ENCODE measurements at regions not wholly inside any gene's neighbourhood (a gene's known extent, or its start where the extent isn't known, plus 50 kb on each side); places are given as distances from the start of the nearest gene placed in this dataset.

DNA sequence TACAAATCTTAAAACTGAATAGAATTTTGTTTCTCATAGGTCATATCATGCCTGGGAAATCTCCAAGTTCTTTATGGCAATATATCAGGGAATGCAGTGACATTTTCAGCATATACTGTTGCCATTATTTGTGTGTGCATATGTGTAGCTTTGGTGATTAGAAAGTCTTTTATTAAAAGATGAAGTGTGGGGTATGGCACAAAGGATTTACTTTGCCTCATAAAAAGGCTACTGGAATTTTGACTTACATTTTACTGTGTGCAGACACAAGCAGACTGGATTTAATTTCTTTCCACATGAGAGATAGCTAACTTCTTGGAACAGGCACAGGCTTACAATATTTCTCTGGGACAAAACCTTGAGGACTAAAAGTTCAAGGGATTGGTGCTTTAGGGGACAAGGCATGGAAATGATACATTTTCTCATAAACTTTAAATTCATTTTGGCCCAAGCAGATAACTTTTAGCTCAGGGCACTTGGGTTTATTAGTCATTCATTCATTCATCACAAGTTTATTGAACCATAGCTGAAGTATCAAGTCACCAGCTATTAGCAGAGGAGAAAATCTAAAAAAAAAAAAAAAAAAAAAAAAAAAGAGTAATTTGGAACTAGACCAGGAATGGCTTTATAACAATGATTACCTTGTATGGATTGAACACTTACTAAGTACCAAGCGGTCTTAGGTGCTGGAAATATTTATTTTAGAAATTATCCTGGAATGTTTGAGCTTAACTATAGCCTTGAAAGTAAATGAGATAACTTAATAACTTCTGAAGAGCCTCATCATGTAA lies 191.5 kb downstream of the SLIT2 start:
- H3K4me3 ChIP-seq (ENCODE audit: low read length) = no peak overlapping the region
- TF ChIP-seq, protein P1, sequence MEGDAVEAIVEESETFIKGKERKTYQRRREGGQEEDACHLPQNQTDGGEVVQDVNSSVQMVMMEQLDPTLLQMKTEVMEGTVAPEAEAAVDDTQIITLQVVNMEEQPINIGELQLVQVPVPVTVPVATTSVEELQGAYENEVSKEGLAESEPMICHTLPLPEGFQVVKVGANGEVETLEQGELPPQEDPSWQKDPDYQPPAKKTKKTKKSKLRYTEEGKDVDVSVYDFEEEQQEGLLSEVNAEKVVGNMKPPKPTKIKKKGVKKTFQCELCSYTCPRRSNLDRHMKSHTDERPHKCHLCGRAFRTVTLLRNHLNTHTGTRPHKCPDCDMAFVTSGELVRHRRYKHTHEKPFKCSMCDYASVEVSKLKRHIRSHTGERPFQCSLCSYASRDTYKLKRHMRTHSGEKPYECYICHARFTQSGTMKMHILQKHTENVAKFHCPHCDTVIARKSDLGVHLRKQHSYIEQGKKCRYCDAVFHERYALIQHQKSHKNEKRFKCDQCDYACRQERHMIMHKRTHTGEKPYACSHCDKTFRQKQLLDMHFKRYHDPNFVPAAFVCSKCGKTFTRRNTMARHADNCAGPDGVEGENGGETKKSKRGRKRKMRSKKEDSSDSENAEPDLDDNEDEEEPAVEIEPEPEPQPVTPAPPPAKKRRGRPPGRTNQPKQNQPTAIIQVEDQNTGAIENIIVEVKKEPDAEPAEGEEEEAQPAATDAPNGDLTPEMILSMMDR (conservative IDR thresholded peaks at IDR 0.05; ENCODE audit: low read length) = no peak
- no peak for DNase-seq (ENCODE audit: low read depth)

DNA sequence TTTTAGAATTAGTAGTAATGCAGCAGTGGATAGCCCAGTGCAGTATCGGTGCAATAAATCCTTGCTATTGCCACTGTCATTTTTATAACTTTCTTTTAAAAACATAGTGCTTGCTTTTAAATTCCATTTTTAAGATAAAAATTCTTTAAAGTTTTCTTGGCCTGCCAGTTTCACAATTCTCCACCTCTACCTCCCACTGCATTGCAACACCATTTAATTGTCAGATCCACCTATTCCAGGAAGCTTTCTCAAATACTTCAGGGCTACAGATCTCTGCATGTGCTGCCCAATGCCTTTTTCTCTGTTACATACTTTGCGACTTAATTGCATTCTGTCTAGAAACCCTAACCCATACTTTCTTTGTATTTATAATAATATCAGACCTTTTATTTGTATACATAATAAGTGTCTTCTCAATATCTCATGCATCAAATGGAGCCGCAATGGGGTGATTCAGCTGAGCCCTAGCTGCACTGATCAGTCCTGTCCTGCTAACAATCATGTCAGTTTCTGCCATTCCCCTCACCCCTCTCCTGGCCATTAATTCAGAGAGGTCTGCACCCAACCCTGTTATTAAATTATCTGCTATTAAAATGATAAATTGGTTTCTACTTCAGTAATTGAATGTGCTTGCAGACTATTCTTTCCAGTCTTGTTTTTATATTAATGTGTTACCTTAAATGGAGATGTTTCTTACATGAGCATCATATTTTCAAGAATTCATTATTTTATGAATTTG lies 193.1 kb downstream of the SLIT2 start:
- no peak overlapping the region for H3K4me3 ChIP-seq (ENCODE audit: low read length)
- TF ChIP-seq, protein P1 (conservative IDR thresholded peaks at IDR 0.05; ENCODE audit: low read length) = no peak
- DNase-seq (ENCODE audit: low read depth) = no peak

DNA sequence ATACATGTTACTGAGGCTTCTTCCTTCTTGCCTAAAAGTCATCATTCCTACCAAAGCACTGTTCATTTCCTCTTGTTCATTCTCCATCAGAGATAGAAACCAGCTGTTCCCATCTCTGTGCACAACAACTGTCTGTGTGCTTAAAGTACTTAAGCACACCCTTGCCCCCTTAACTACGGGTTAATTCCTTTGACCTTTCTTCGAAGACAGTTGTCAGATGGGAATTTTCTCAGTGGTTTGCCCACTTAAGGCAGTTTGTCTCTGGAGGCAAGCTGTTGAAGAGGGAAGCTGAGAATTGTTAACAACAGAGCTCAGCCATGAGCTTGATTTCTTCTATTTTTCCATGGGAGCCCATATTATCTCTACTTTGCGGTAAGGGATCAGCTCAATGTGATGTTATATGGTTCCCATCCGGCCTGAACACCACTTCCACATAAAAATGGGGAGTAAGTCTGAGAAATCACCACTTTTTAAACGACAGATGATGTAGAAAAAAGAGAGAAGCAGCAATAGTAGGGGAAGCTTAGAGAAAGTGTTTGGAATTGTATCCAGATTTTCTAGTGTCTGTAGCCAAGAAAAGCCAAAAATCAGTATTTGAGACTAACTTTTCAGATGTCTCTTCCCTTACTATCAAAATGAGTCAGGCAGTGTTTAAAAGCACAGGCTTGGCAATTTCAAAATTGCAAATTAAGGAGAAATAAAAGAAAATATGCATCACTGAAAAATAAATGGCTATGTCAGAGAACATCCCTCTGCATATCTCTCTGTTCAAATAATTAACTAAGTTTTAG lies 194.4 kb downstream of the SLIT2 start:
- TF ChIP-seq, protein P1 (conservative IDR thresholded peaks at IDR 0.05; ENCODE audit: low read length) = no peak
- no peak for DNase-seq (ENCODE audit: low read depth)

DNA sequence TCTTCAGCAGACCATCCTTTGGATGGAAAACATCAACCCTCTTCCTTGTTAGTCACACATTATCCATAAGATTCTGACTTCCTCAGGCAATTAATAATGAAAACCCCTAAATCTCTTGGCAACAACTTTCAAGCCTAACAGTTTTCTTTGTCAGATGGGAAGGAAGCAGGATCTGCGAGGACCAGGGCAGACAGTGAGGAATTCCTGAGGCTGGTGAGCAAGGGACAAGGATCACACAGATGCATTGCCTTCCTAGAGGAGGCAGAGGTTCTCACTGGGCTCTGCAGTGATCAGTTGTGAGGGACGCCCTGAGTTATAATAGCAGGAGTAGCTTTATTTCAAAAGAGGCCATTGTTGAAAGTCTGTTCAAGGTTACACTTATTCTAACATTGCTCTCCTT lies 195.4 kb downstream of the SLIT2 start:
- TF ChIP-seq, protein P1 (conservative IDR thresholded peaks at IDR 0.05; ENCODE audit: low read length) = no peak
- no peak for DNase-seq (ENCODE audit: low read depth)
- H3K4me3 ChIP-seq (ENCODE audit: low read length) = no peak overlapping the region

More for the DNA sequence above, 194.4 kb downstream of the SLIT2 start:
- H3K4me3 ChIP-seq (ENCODE audit: low read length) = no peak overlapping the region

DNA sequence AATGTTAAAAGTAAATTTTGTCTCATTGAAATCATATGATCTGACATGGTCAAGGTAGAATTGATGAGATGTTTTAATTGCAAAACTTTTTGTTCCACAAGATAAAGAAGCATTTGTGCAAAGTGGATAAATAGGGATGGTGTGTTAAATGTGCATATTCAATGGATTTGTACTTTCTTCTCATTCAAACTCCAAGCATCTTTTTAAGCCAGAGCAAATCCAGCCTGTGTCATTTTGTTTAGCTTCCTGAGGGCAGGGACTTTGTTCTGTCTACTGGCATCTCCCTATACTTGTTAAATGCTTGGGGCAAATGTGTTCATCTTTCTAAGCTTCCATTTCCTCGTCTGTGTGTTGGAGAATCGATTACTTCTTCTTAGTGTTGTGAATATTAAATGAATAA lies 200.3 kb downstream of the SLIT2 start:
- DNase-seq (ENCODE audit: low read depth) = no peak
- TF ChIP-seq, protein P1 (conservative IDR thresholded peaks at IDR 0.05; ENCODE audit: low read length) = no peak
- H3K4me3 ChIP-seq (ENCODE audit: low read length) = no peak overlapping the region

DNA sequence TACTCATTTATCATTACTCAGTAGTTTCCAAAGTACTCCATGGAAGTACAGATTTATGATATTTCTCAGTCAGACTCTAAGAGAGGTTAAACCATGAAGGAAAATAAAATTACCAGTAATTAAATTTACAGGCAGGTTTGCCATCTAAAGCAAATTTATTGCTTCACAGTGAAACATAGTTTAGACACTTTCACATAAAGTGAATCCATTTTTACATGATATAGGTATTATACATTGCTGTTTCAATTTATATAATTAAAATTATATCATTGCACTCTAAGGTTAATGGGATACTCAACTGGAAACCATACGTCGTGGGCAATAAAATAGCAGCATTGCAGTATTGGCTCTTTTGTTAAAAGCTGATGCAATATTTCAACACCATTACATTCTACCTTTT lies 202.8 kb downstream of the SLIT2 start:
- no peak for DNase-seq (ENCODE audit: low read depth)
- no peak overlapping the region for H3K4me3 ChIP-seq (ENCODE audit: low read length)
- TF ChIP-seq, protein P1 (conservative IDR thresholded peaks at IDR 0.05; ENCODE audit: low read length) = no peak
